ENCODE measurements at regions not wholly inside any gene's neighbourhood (a gene's known extent, or its start where the extent isn't known, plus 50 kb on each side); places are given as distances from the start of the nearest gene placed in this dataset.

DNA sequence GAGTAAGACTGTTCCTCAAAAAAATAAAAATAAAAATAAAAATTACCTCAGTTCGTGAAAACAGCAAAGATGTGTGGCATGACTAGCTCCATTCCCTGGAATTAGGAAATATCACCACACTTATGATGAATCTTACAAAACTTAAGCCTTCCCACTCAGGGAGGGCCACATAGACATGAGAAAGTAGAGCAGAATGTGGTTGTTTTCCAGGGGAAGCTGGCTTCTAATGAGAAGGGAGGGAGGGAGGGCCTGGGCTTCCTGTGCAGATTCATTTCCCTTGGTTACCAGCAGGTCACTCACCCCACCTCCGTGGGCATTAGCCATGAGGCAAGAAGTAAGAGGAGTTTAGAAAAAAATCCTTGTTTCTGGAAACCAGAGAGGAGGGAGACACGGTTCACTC, 95.9 kb upstream of the RMDN2 start:
- TF ChIP-seq CTCF (IDR thresholded peaks at IDR 0.05; ENCODE audit: poor library complexity, severe bottlenecking) (no peak), TAF1 (IDR thresholded peaks at IDR 0.05; ENCODE audit: low read depth) (no peak), SMC3 (conservative IDR thresholded peaks at IDR 0.05; ENCODE audit: poor library complexity) (no peak), EZH2 (IDR thresholded peaks at IDR 0.05; ENCODE audit: borderline replicate concordance, insufficient read depth, low read length, poor library complexity, severe bottlenecking) (no peak), POLR2AphosphoS5 (IDR thresholded peaks at IDR 0.05) (no peak), RAD21 (conservative IDR thresholded peaks at IDR 0.05) (no peak), EP300 (conservative IDR thresholded peaks at IDR 0.05; ENCODE audit: poor library complexity, severe bottlenecking) (no peak), MXI1 (conservative IDR thresholded peaks at IDR 0.05; ENCODE audit: poor library complexity, severe bottlenecking) (no peak)
- TF ChIP-seq, protein P1, sequence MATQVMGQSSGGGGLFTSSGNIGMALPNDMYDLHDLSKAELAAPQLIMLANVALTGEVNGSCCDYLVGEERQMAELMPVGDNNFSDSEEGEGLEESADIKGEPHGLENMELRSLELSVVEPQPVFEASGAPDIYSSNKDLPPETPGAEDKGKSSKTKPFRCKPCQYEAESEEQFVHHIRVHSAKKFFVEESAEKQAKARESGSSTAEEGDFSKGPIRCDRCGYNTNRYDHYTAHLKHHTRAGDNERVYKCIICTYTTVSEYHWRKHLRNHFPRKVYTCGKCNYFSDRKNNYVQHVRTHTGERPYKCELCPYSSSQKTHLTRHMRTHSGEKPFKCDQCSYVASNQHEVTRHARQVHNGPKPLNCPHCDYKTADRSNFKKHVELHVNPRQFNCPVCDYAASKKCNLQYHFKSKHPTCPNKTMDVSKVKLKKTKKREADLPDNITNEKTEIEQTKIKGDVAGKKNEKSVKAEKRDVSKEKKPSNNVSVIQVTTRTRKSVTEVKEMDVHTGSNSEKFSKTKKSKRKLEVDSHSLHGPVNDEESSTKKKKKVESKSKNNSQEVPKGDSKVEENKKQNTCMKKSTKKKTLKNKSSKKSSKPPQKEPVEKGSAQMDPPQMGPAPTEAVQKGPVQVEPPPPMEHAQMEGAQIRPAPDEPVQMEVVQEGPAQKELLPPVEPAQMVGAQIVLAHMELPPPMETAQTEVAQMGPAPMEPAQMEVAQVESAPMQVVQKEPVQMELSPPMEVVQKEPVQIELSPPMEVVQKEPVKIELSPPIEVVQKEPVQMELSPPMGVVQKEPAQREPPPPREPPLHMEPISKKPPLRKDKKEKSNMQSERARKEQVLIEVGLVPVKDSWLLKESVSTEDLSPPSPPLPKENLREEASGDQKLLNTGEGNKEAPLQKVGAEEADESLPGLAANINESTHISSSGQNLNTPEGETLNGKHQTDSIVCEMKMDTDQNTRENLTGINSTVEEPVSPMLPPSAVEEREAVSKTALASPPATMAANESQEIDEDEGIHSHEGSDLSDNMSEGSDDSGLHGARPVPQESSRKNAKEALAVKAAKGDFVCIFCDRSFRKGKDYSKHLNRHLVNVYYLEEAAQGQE (IDR thresholded peaks at IDR 0.05; ENCODE audit: borderline replicate concordance): no peak

Data from neural cell (in vitro differentiated cells).